ENCODE measurements at regions not wholly inside any gene's neighbourhood (a gene's known extent, or its start where the extent isn't known, plus 50 kb on each side); places are given as distances from the start of the nearest gene placed in this dataset.

GRCh38 chr22:47587361-47587760 is 824.9 kb downstream of the TBC1D22A start:
- H3K36me3 ChIP-seq (ENCODE audit: control insufficient read depth, insufficient read depth, low read length), result no peaks in the 10 kb centered on the region
- H3K9me3 ChIP-seq (ENCODE audit: control insufficient read depth, low read length), result no peaks in the 10 kb centered on the region
- no peak overlapping the region for H3K27ac ChIP-seq (ENCODE audit: insufficient read depth, low read length, poor library complexity, severe bottlenecking)
- H3K27me3 ChIP-seq (replicated peaks; ENCODE audit: control insufficient read depth, insufficient read depth, low read length, poor library complexity, severe bottlenecking), result no peaks in the 10 kb centered on the region
- no peaks in the 10 kb centered on the region for H3K4me1 ChIP-seq (ENCODE audit: control insufficient read depth, insufficient read depth, low read length, poor library complexity, severe bottlenecking)
- no peak overlapping the region for H3K4me3 ChIP-seq (ENCODE audit: insufficient read depth, low read depth, low read length, poor library complexity, severe bottlenecking)
- DNase-seq, result no peak

- Histone ChIP-seq H3K4me1 (ENCODE audit: control insufficient read depth, insufficient read depth, low read length, poor library complexity, severe bottlenecking) (no peaks in the 10 kb centered on the region), H3K4me3 (ENCODE audit: insufficient read depth, low read depth, low read length, poor library complexity, severe bottlenecking) (no peak overlapping the region), H3K27ac (ENCODE audit: insufficient read depth, low read length, poor library complexity, severe bottlenecking) (no peak overlapping the region), H3K27me3 (replicated peaks; ENCODE audit: control insufficient read depth, insufficient read depth, low read length, poor library complexity, severe bottlenecking) (no peaks in the 10 kb centered on the region), H3K9me3 (ENCODE audit: control insufficient read depth, low read length) (no peaks in the 10 kb centered on the region), H3K36me3 (ENCODE audit: control insufficient read depth, insufficient read depth, low read length) (no peaks in the 10 kb centered on the region)
- DNase-seq, result no peak
Measured at GRCh38 chr22:47586946-47587345, 824.5 kb downstream of the TBC1D22A start.

- H3K4me3 ChIP-seq (ENCODE audit: insufficient read depth, low read depth, low read length, poor library complexity, severe bottlenecking), result no peak overlapping the region
- no peak overlapping the region for H3K27ac ChIP-seq (ENCODE audit: insufficient read depth, low read length, poor library complexity, severe bottlenecking)
- H3K27me3 ChIP-seq (replicated peaks; ENCODE audit: control insufficient read depth, insufficient read depth, low read length, poor library complexity, severe bottlenecking), result no peaks in the 10 kb centered on the region
- no peak for DNase-seq
- no peaks in the 10 kb centered on the region for H3K36me3 ChIP-seq (ENCODE audit: control insufficient read depth, insufficient read depth, low read length)
- H3K9me3 ChIP-seq (ENCODE audit: control insufficient read depth, low read length), result no peaks in the 10 kb centered on the region
- H3K4me1 ChIP-seq (ENCODE audit: control insufficient read depth, insufficient read depth, low read length, poor library complexity, severe bottlenecking), result no peaks in the 10 kb centered on the region
Measured at GRCh38 chr22:47586038-47586437, 823.6 kb downstream of the TBC1D22A start.

DNA sequence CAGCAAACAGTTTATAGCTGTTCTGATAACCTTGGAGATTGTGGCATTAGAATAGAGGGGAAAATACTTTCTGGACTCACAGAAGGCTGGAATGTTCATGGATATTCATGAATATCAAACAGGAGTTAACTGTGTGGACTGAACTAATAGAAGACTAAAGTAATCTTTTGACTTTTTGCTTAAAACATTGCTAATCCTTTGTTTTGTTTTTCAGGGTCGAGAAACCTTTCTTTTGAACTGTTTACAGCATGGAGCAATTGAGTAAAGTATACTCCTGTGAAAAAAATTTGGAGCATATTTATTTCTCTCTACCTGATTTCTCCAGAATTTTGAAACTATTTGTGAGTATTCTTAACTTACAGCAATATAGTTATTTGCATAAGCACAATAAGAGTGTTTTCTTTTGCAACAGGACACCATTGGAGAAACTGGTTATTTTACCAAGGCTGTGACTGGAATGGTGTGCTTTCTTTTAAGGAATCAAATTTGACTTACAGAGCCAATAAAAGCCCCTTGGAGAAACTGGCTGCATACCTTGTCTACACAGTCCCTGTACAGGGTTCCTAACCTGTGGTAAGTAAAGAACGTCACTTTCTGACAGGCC is 821.6 kb downstream of the TBC1D22A start:
- Histone ChIP-seq H3K27me3 (replicated peaks; ENCODE audit: control insufficient read depth, insufficient read depth, low read length, poor library complexity, severe bottlenecking) (no peaks in the 10 kb centered on the region), H3K4me3 (ENCODE audit: insufficient read depth, low read depth, low read length, poor library complexity, severe bottlenecking) (no peak overlapping the region), H3K4me1 (ENCODE audit: control insufficient read depth, insufficient read depth, low read length, poor library complexity, severe bottlenecking) (no peaks in the 10 kb centered on the region), H3K27ac (ENCODE audit: insufficient read depth, low read length, poor library complexity, severe bottlenecking) (no peak overlapping the region), H3K9me3 (ENCODE audit: control insufficient read depth, low read length) (no peaks in the 10 kb centered on the region), H3K36me3 (ENCODE audit: control insufficient read depth, insufficient read depth, low read length) (no peaks in the 10 kb centered on the region)
- DNase-seq, result no peak

DNA sequence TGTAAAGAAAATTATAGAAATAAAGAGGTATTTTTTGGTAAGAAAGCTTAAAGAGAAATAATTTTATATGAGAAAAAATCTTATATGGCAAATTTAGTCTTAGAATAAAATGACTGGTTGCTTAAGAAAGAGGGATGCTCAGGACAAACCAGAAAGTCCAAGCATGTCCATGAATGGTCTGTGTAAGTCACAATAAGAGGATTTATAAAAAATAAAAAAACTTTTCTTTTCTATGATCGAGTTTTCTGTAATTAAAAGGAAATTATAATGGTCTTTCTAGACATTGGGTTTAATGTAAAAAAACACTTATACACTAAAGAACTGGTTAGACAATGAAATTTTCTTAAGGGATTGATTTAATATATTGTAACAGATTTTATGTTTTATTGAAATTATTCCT is 819.6 kb downstream of the TBC1D22A start:
- H3K4me1 ChIP-seq (ENCODE audit: control insufficient read depth, insufficient read depth, low read length, poor library complexity, severe bottlenecking), result no peaks in the 10 kb centered on the region
- no peak overlapping the region for H3K4me3 ChIP-seq (ENCODE audit: insufficient read depth, low read depth, low read length, poor library complexity, severe bottlenecking)
- H3K27ac ChIP-seq (ENCODE audit: insufficient read depth, low read length, poor library complexity, severe bottlenecking), result no peak overlapping the region
- no peaks in the 10 kb centered on the region for H3K9me3 ChIP-seq (ENCODE audit: control insufficient read depth, low read length)
- DNase-seq, result no peak
- no peaks in the 10 kb centered on the region for H3K36me3 ChIP-seq (ENCODE audit: control insufficient read depth, insufficient read depth, low read length)
- H3K27me3 ChIP-seq (replicated peaks; ENCODE audit: control insufficient read depth, insufficient read depth, low read length, poor library complexity, severe bottlenecking), result no peaks in the 10 kb centered on the region

DNA sequence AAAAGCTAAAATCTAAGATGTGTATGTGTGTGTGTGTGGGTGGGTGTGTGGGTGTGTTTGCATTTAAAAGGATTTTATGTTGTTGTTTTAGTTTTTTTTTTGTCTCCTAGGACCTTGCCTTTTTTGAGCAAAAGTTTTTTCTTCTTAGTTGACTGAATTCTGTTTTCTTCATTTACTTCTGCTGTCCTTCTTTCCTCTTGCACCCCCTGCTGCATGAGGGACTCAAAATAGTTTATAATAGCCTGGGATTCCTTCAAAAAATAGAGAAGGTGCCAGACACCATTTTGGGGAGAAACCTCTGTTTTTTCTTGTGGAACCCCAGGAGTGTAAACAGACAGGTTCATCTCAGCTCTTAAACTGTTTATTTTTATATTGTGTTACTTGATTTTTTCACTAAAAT is 817.7 kb downstream of the TBC1D22A start:
- Histone ChIP-seq H3K4me3 (ENCODE audit: insufficient read depth, low read depth, low read length, poor library complexity, severe bottlenecking) (no peak overlapping the region), H3K27ac (ENCODE audit: insufficient read depth, low read length, poor library complexity, severe bottlenecking) (no peak overlapping the region), H3K36me3 (ENCODE audit: control insufficient read depth, insufficient read depth, low read length) (no peaks in the 10 kb centered on the region), H3K27me3 (replicated peaks; ENCODE audit: control insufficient read depth, insufficient read depth, low read length, poor library complexity, severe bottlenecking) (no peaks in the 10 kb centered on the region), H3K9me3 (ENCODE audit: control insufficient read depth, low read length) (no peaks in the 10 kb centered on the region), H3K4me1 (ENCODE audit: control insufficient read depth, insufficient read depth, low read length, poor library complexity, severe bottlenecking) (no peaks in the 10 kb centered on the region)
- DNase-seq, result no peak

- no peaks in the 10 kb centered on the region for H3K36me3 ChIP-seq (ENCODE audit: control insufficient read depth, insufficient read depth, low read length)
- H3K4me3 ChIP-seq (ENCODE audit: insufficient read depth, low read depth, low read length, poor library complexity, severe bottlenecking), result no peak overlapping the region
- no peaks in the 10 kb centered on the region for H3K4me1 ChIP-seq (ENCODE audit: control insufficient read depth, insufficient read depth, low read length, poor library complexity, severe bottlenecking)
- H3K9me3 ChIP-seq (ENCODE audit: control insufficient read depth, low read length), result no peaks in the 10 kb centered on the region
- DNase-seq, result no peak
- H3K27me3 ChIP-seq (replicated peaks; ENCODE audit: control insufficient read depth, insufficient read depth, low read length, poor library complexity, severe bottlenecking), result no peaks in the 10 kb centered on the region
- no peak overlapping the region for H3K27ac ChIP-seq (ENCODE audit: insufficient read depth, low read length, poor library complexity, severe bottlenecking)
Measured at GRCh38 chr22:47576908-47577307, 814.5 kb downstream of the TBC1D22A start.

DNA sequence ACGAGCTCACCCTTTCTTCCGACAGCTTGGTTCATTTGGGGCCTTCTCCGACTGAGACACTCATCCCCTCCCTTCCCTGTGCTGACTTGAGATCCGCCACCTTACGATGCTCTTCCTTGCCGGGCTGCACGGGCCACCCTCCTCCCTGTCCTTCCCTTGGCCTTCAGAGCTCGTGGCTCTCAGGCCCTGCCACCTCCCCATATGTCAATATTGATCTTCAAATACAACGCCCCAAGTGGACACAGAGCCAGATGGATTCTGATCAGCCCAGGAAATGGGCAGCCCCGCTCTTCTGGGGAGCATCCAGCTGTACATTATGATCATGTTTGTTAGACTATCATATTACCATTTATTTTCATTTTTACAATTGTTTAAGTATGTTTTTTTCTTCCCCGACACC is 812.8 kb downstream of the TBC1D22A start:
- Histone ChIP-seq H3K27me3 (replicated peaks; ENCODE audit: control insufficient read depth, insufficient read depth, low read length, poor library complexity, severe bottlenecking) (no peaks in the 10 kb centered on the region), H3K4me3 (ENCODE audit: insufficient read depth, low read depth, low read length, poor library complexity, severe bottlenecking) (no peak overlapping the region), H3K27ac (ENCODE audit: insufficient read depth, low read length, poor library complexity, severe bottlenecking) (no peak overlapping the region), H3K4me1 (ENCODE audit: control insufficient read depth, insufficient read depth, low read length, poor library complexity, severe bottlenecking) (no peaks in the 10 kb centered on the region), H3K9me3 (ENCODE audit: control insufficient read depth, low read length) (no peaks in the 10 kb centered on the region), H3K36me3 (ENCODE audit: control insufficient read depth, insufficient read depth, low read length) (no peaks in the 10 kb centered on the region)
- no peak for DNase-seq

DNA sequence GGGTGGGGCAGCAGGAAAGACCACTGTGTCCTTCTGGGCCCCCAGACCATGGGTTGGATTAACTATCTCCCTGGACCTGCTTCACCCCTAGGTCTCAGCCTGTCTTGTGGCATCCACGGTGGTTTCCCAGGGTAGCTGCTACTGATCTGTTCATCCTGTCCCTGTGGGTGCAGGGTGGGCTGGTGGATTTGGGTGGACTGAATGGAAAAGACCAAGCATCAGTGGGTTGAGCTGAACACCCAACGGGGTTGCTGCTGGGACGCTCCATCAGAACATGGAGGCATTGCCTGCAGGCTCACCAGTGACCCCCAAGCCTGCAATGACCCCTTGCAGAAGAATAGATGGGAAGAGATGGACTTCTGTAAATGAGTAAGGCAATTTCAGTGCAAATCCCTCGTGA is 812.1 kb downstream of the TBC1D22A start:
- H3K36me3 ChIP-seq (ENCODE audit: control insufficient read depth, insufficient read depth, low read length), result no peaks in the 10 kb centered on the region
- no peak overlapping the region for H3K4me3 ChIP-seq (ENCODE audit: insufficient read depth, low read depth, low read length, poor library complexity, severe bottlenecking)
- H3K9me3 ChIP-seq (ENCODE audit: control insufficient read depth, low read length), result no peaks in the 10 kb centered on the region
- DNase-seq, result no peak
- no peak overlapping the region for H3K27ac ChIP-seq (ENCODE audit: insufficient read depth, low read length, poor library complexity, severe bottlenecking)
- H3K4me1 ChIP-seq (ENCODE audit: control insufficient read depth, insufficient read depth, low read length, poor library complexity, severe bottlenecking), result no peaks in the 10 kb centered on the region
- no peaks in the 10 kb centered on the region for H3K27me3 ChIP-seq (replicated peaks; ENCODE audit: control insufficient read depth, insufficient read depth, low read length, poor library complexity, severe bottlenecking)

DNA sequence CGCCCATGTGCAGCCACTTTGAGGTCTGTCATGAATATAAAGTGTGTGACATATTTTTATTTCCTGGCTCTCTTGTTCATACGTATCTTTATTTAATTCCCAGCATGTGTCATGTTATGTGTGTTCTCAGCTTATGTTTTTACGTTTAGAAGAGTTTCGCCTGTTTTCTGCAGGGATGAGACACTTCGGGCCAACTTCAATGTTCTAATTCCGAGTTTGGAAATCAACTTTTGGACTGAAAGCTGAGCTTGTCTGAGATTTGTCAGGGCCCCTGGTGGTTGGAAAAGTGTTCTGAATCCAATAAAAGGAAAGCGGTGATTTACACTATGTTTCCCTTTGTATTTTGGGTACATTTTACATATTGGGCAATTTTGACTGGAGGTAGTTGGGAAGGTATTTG is 810.7 kb downstream of the TBC1D22A start:
- Histone ChIP-seq H3K9me3 (ENCODE audit: control insufficient read depth, low read length) (no peaks in the 10 kb centered on the region), H3K36me3 (ENCODE audit: control insufficient read depth, insufficient read depth, low read length) (no peaks in the 10 kb centered on the region), H3K4me3 (ENCODE audit: insufficient read depth, low read depth, low read length, poor library complexity, severe bottlenecking) (no peak overlapping the region), H3K4me1 (ENCODE audit: control insufficient read depth, insufficient read depth, low read length, poor library complexity, severe bottlenecking) (no peaks in the 10 kb centered on the region), H3K27me3 (replicated peaks; ENCODE audit: control insufficient read depth, insufficient read depth, low read length, poor library complexity, severe bottlenecking) (no peaks in the 10 kb centered on the region), H3K27ac (ENCODE audit: insufficient read depth, low read length, poor library complexity, severe bottlenecking) (no peak overlapping the region)
- DNase-seq, result no peak

- H3K36me3 ChIP-seq (ENCODE audit: control insufficient read depth, insufficient read depth, low read length), result no peaks in the 10 kb centered on the region
- no peak for DNase-seq
Measured at GRCh38 chr22:47572443-47572842, 810.0 kb downstream of the TBC1D22A start.

More at GRCh38 chr22:47572443-47572842, 810.0 kb downstream of the TBC1D22A start:
- H3K27me3 ChIP-seq (replicated peaks; ENCODE audit: control insufficient read depth, insufficient read depth, low read length, poor library complexity, severe bottlenecking), result no peaks in the 10 kb centered on the region
- H3K4me3 ChIP-seq (ENCODE audit: insufficient read depth, low read depth, low read length, poor library complexity, severe bottlenecking), result no peak overlapping the region
- no peaks in the 10 kb centered on the region for H3K9me3 ChIP-seq (ENCODE audit: control insufficient read depth, low read length)
- no peak overlapping the region for H3K27ac ChIP-seq (ENCODE audit: insufficient read depth, low read length, poor library complexity, severe bottlenecking)
- H3K4me1 ChIP-seq (ENCODE audit: control insufficient read depth, insufficient read depth, low read length, poor library complexity, severe bottlenecking), result no peaks in the 10 kb centered on the region
